ENCODE measurements at regions not wholly inside any gene's neighbourhood (a gene's known extent, or its start where the extent isn't known, plus 50 kb on each side); places are given as distances from the start of the nearest gene placed in this dataset.
"Not testable (repeated sequence)": the region's sequence is repeated elsewhere in the genome, so short reads cannot be mapped to it uniquely, and the experiment has no call there.

- in situ Hi-C loops (cut with MboI; ENCODE audit: low sequenced_read_pairs), result no loop called here
Observed at GRCh38 chr6:12603673-12604049, 112.9 kb upstream of the PHACTR1 start.

- in situ Hi-C loops (cut with MboI; ENCODE audit: low sequenced_read_pairs), result no loop called here
Observed at GRCh38 chr6:12605888-12606345, 110.7 kb upstream of the PHACTR1 start.

- in situ Hi-C loops (cut with MboI; ENCODE audit: low sequenced_read_pairs), result no loop called here
Observed at GRCh38 chr6:12606616-12607015, 110.0 kb upstream of the PHACTR1 start.

- in situ Hi-C loops (cut with MboI; ENCODE audit: low sequenced_read_pairs), result no loop called here
Observed at GRCh38 chr6:12608016-12608860, 108.3 kb upstream of the PHACTR1 start.

- in situ Hi-C loops (cut with MboI; ENCODE audit: low sequenced_read_pairs), result no loop called here
Observed at GRCh38 chr6:12608874-12609273, 107.7 kb upstream of the PHACTR1 start.

- in situ Hi-C loops (cut with MboI; ENCODE audit: low sequenced_read_pairs), result no loop called here
Observed at GRCh38 chr6:12609751-12610150, 106.8 kb upstream of the PHACTR1 start.

GRCh38 chr6:12610862-12611261 lies 105.7 kb upstream of the PHACTR1 start:
- in situ Hi-C loops (cut with MboI; ENCODE audit: low sequenced_read_pairs), result no loop called here

GRCh38 chr6:12613811-12614210 lies 102.8 kb upstream of the PHACTR1 start:
- in situ Hi-C loops (cut with MboI; ENCODE audit: low sequenced_read_pairs), result no loop called here

- in situ Hi-C loops (cut with MboI; ENCODE audit: low sequenced_read_pairs), result no loop called here
Observed at GRCh38 chr6:12614456-12614855, 102.1 kb upstream of the PHACTR1 start.

- in situ Hi-C loops (cut with MboI; ENCODE audit: low sequenced_read_pairs), result no loop called here
Observed at GRCh38 chr6:12618296-12618695, 98.3 kb upstream of the PHACTR1 start.

GRCh38 chr6:12621754-12622153 lies 94.8 kb upstream of the PHACTR1 start:
- in situ Hi-C loops (cut with MboI; ENCODE audit: low sequenced_read_pairs), result no loop called here

- in situ Hi-C loops (cut with MboI; ENCODE audit: low sequenced_read_pairs), result no loop called here
Observed at GRCh38 chr6:12622566-12622965, 94.0 kb upstream of the PHACTR1 start.

GRCh38 chr6:12624142-12624837 lies 92.3 kb upstream of the PHACTR1 start:
- in situ Hi-C loops (cut with MboI; ENCODE audit: low sequenced_read_pairs), result no loop called here

GRCh38 chr6:12627053-12627452 lies 89.5 kb upstream of the PHACTR1 start:
- in situ Hi-C loops (cut with MboI; ENCODE audit: low sequenced_read_pairs), result no loop called here

GRCh38 chr6:12628327-12628726 lies 88.2 kb upstream of the PHACTR1 start:
- in situ Hi-C loops (cut with MboI; ENCODE audit: low sequenced_read_pairs), result no loop called here

GRCh38 chr6:12633746-12634145 lies 82.8 kb upstream of the PHACTR1 start:
- in situ Hi-C loops (cut with MboI; ENCODE audit: low sequenced_read_pairs), result not testable (repeated sequence)

- in situ Hi-C loops (cut with MboI; ENCODE audit: low sequenced_read_pairs), result no loop called here
Observed at GRCh38 chr6:12635375-12635774, 81.2 kb upstream of the PHACTR1 start.

GRCh38 chr6:12635813-12636212 lies 80.8 kb upstream of the PHACTR1 start:
- in situ Hi-C loops (cut with MboI; ENCODE audit: low sequenced_read_pairs), result no loop called here

GRCh38 chr6:12636336-12636735 lies 80.2 kb upstream of the PHACTR1 start:
- in situ Hi-C loops (cut with MboI; ENCODE audit: low sequenced_read_pairs), result no loop called here

- in situ Hi-C loops (cut with MboI; ENCODE audit: low sequenced_read_pairs), result no loop called here
Observed at GRCh38 chr6:12637960-12638641, 78.5 kb upstream of the PHACTR1 start.

GRCh38 chr6:12640438-12640837 lies 76.1 kb upstream of the PHACTR1 start:
- in situ Hi-C loops (cut with MboI; ENCODE audit: low sequenced_read_pairs), result no loop called here

GRCh38 chr6:12641785-12642184 lies 74.8 kb upstream of the PHACTR1 start:
- in situ Hi-C loops (cut with MboI; ENCODE audit: low sequenced_read_pairs), result not testable (repeated sequence)
